IgD-negative memory B cell (primary cell): ENCODE measurements at regions not wholly inside any gene's neighbourhood (a gene's known extent, or its start where the extent isn't known, plus 50 kb on each side); places are given as distances from the start of the nearest gene placed in this dataset.
"Not testable (repeated sequence)": the region's sequence is repeated elsewhere in the genome, so short reads cannot be mapped to it uniquely, and the experiment has no call there.

Source experiments
- H3K27ac Mint-ChIP-seq, 3 donors: one replicate each; pipeline ENCODE4 v1.8.0; 2020 to 2022; ENCODE audit warnings: mild to moderate bottlenecking in 3 of 3, mixed read lengths in 3 of 3, moderate library complexity in 1 of 3
- H3K27me3 Mint-ChIP-seq: one replicate; pipeline ENCODE4 v1.8.0; 2021; ENCODE audit warnings: mixed read lengths
- H3K36me3 Mint-ChIP-seq: one replicate; pipeline ENCODE4 v1.8.0; 2020; ENCODE audit warnings: mild to moderate bottlenecking, mixed read lengths
- H3K4me1 Mint-ChIP-seq, 3 donors: one replicate each; pipeline ENCODE4 v1.8.0; 2020 to 2022; ENCODE audit warnings: mixed read lengths in 3 of 3, mild to moderate bottlenecking in 1 of 3
- H3K4me3 Mint-ChIP-seq, 4 donors: one replicate each; pipeline ENCODE4 v1.8.0; 2020 to 2022; ENCODE audit warnings: mild to moderate bottlenecking in 4 of 4, mixed read lengths in 4 of 4, moderate library complexity in 3 of 4
- H3K9me3 Mint-ChIP-seq, 3 donors: one replicate each; pipeline ENCODE4 v1.8.0; 2020 to 2021; ENCODE audit warnings: mixed read lengths in 3 of 3, mild to moderate bottlenecking in 1 of 3

GRCh38 chr13:87524775-87525174, 146.4 kb upstream of the SLITRK5 start:
- H3K27ac Mint-ChIP-seq = no peak overlapping the region
- no peaks in the 10 kb centered on the region for H3K27me3 Mint-ChIP-seq
- H3K36me3 Mint-ChIP-seq = no peaks in the 10 kb centered on the region
- no peak overlapping the region for H3K4me3 Mint-ChIP-seq
- H3K9me3 Mint-ChIP-seq = peaks cover 3 to 10% (median 3%) of the 10 kb centered on the region in 3 donors
- peaks cover 0 to 1% (median 0%) of the 10 kb centered on the region in 3 donors for H3K4me1 Mint-ChIP-seq

GRCh38 chr13:87533776-87534175, 137.4 kb upstream of the SLITRK5 start:
- H3K36me3 Mint-ChIP-seq = no peaks in the 10 kb centered on the region
- H3K4me1 Mint-ChIP-seq = peaks cover 0 to 2% (median 0%) of the 10 kb centered on the region in 3 donors
- peaks cover 2 to 16% (median 6%) of the 10 kb centered on the region in 3 donors for H3K9me3 Mint-ChIP-seq
- H3K27me3 Mint-ChIP-seq = no peaks in the 10 kb centered on the region
- no peak overlapping the region for H3K27ac Mint-ChIP-seq
- no peak overlapping the region for H3K4me3 Mint-ChIP-seq

- no peak overlapping the region for H3K4me3 Mint-ChIP-seq
- H3K9me3 Mint-ChIP-seq = peaks cover 4 to 14% (median 6%) of the 10 kb centered on the region in 3 donors
- no peaks in the 10 kb centered on the region for H3K36me3 Mint-ChIP-seq
- no peak overlapping the region for H3K27ac Mint-ChIP-seq
- H3K4me1 Mint-ChIP-seq = peaks cover 0 to 2% (median 0%) of the 10 kb centered on the region in 3 donors
- no peaks in the 10 kb centered on the region for H3K27me3 Mint-ChIP-seq
Observed at GRCh38 chr13:87535911-87536310, 135.3 kb upstream of the SLITRK5 start.

GRCh38 chr13:87536499-87536898, 134.7 kb upstream of the SLITRK5 start:
- no peak overlapping the region for H3K27ac Mint-ChIP-seq
- H3K9me3 Mint-ChIP-seq = peaks cover 4 to 14% (median 4%) of the 10 kb centered on the region in 3 donors
- H3K4me3 Mint-ChIP-seq = no peak overlapping the region

GRCh38 chr13:87536899-87537298, 134.3 kb upstream of the SLITRK5 start:
- no peak overlapping the region for H3K27ac Mint-ChIP-seq
- H3K27me3 Mint-ChIP-seq = no peaks in the 10 kb centered on the region
- no peaks in the 10 kb centered on the region for H3K36me3 Mint-ChIP-seq
- H3K9me3 Mint-ChIP-seq = peaks cover 4 to 14% (median 4%) of the 10 kb centered on the region in 3 donors
- peaks cover 0 to 2% (median 0%) of the 10 kb centered on the region in 3 donors for H3K4me1 Mint-ChIP-seq
- no peak overlapping the region for H3K4me3 Mint-ChIP-seq

More at GRCh38 chr13:87536499-87536898, 134.7 kb upstream of the SLITRK5 start:
- Mint-ChIP-seq H3K4me1 (peaks cover 0 to 2% (median 0%) of the 10 kb centered on the region in 3 donors), H3K36me3 (no peaks in the 10 kb centered on the region), H3K27me3 (no peaks in the 10 kb centered on the region)

- Mint-ChIP-seq H3K27ac (no peak overlapping the region), H3K36me3 (no peaks in the 10 kb centered on the region), H3K4me1 (peaks cover 0 to 2% (median 0%) of the 10 kb centered on the region in 3 donors), H3K4me3 (no peak overlapping the region), H3K9me3 (peaks cover 4 to 14% (median 4%) of the 10 kb centered on the region in 3 donors), H3K27me3 (no peaks in the 10 kb centered on the region)
Observed at GRCh38 chr13:87537951-87538350, 133.2 kb upstream of the SLITRK5 start.

GRCh38 chr13:87538366-87539052, 132.7 kb upstream of the SLITRK5 start:
- peaks cover 0 to 2% (median 0%) of the 10 kb centered on the region in 3 donors for H3K4me1 Mint-ChIP-seq
- no peaks in the 10 kb centered on the region for H3K27me3 Mint-ChIP-seq
- peaks cover 4 to 16% (median 5%) of the 10 kb centered on the region in 3 donors for H3K9me3 Mint-ChIP-seq
- no peaks in the 10 kb centered on the region for H3K36me3 Mint-ChIP-seq
- H3K4me3 Mint-ChIP-seq = no peak overlapping the region
- H3K27ac Mint-ChIP-seq = no peak overlapping the region

- H3K36me3 Mint-ChIP-seq = no peaks in the 10 kb centered on the region
- H3K4me3 Mint-ChIP-seq = no peak overlapping the region
Observed at GRCh38 chr13:87553142-87553541, 118.0 kb upstream of the SLITRK5 start.

GRCh38 chr13:87554045-87554444, 117.1 kb upstream of the SLITRK5 start:
- Mint-ChIP-seq H3K27me3 (no peaks in the 10 kb centered on the region), H3K36me3 (no peaks in the 10 kb centered on the region), H3K27ac (no peak overlapping the region), H3K4me3 (no peak overlapping the region), H3K4me1 (no peaks in the 10 kb centered on the region), H3K9me3 (peaks cover 2 to 10% (median 6%) of the 10 kb centered on the region in 3 donors)

More at GRCh38 chr13:87553142-87553541, 118.0 kb upstream of the SLITRK5 start:
- H3K9me3 Mint-ChIP-seq = peaks cover 2 to 7% (median 3%) of the 10 kb centered on the region in 3 donors
- no peaks in the 10 kb centered on the region for H3K27me3 Mint-ChIP-seq
- no peaks in the 10 kb centered on the region for H3K4me1 Mint-ChIP-seq
- no peak overlapping the region for H3K27ac Mint-ChIP-seq

- H3K27ac Mint-ChIP-seq = no peak overlapping the region
- H3K9me3 Mint-ChIP-seq = peaks cover 2 to 9% (median 9%) of the 10 kb centered on the region in 3 donors
- no peak overlapping the region for H3K4me3 Mint-ChIP-seq
- H3K27me3 Mint-ChIP-seq = no peaks in the 10 kb centered on the region
- no peaks in the 10 kb centered on the region for H3K4me1 Mint-ChIP-seq
- no peaks in the 10 kb centered on the region for H3K36me3 Mint-ChIP-seq
Observed at GRCh38 chr13:87557788-87558187, 113.4 kb upstream of the SLITRK5 start.

GRCh38 chr13:87561580-87561979, 109.6 kb upstream of the SLITRK5 start:
- not testable (repeated sequence) for H3K9me3 Mint-ChIP-seq, H3K27ac Mint-ChIP-seq, H3K4me3 Mint-ChIP-seq, H3K36me3 Mint-ChIP-seq, H3K27me3 Mint-ChIP-seq, H3K4me1 Mint-ChIP-seq

- Mint-ChIP-seq H3K36me3 (no peaks in the 10 kb centered on the region), H3K4me3 (no peak overlapping the region), H3K27me3 (no peaks in the 10 kb centered on the region), H3K27ac (peak overlapping the region in 1 of 3 donors; percentile 13), H3K9me3 (peaks cover 0 to 12% (median 2%) of the 10 kb centered on the region in 3 donors), H3K4me1 (no peaks in the 10 kb centered on the region)
Observed at GRCh38 chr13:87570669-87571068, 100.5 kb upstream of the SLITRK5 start.

- Mint-ChIP-seq H3K4me3 (no peak overlapping the region), H3K36me3 (no peaks in the 10 kb centered on the region), H3K27me3 (no peaks in the 10 kb centered on the region), H3K9me3 (peaks cover 2 to 12% (median 3%) of the 10 kb centered on the region in 3 donors), H3K4me1 (no peaks in the 10 kb centered on the region), H3K27ac (no peak overlapping the region)
Observed at GRCh38 chr13:87582399-87582798, 88.8 kb upstream of the SLITRK5 start.

GRCh38 chr13:87590518-87590917, 80.7 kb upstream of the SLITRK5 start:
- Mint-ChIP-seq H3K36me3 (no peaks in the 10 kb centered on the region), H3K27ac (no peak overlapping the region), H3K9me3 (peaks cover 0 to 18% (median 5%) of the 10 kb centered on the region in 3 donors), H3K4me3 (no peak overlapping the region), H3K27me3 (no peaks in the 10 kb centered on the region), H3K4me1 (no peaks in the 10 kb centered on the region)

- peaks cover 2 to 14% (median 7%) of the 10 kb centered on the region in 3 donors for H3K9me3 Mint-ChIP-seq
- H3K27me3 Mint-ChIP-seq, H3K36me3 Mint-ChIP-seq, H3K4me3 Mint-ChIP-seq, H3K4me1 Mint-ChIP-seq, H3K27ac Mint-ChIP-seq: not testable (repeated sequence)
Observed at GRCh38 chr13:87604437-87604836, 66.7 kb upstream of the SLITRK5 start.

- Mint-ChIP-seq H3K4me3 (no peak overlapping the region), H3K27me3 (no peaks in the 10 kb centered on the region), H3K4me1 (no peaks in the 10 kb centered on the region), H3K9me3 (peaks cover 2 to 10% (median 8%) of the 10 kb centered on the region in 3 donors), H3K36me3 (no peaks in the 10 kb centered on the region), H3K27ac (no peak overlapping the region)
Observed at GRCh38 chr13:87607266-87607665, 63.9 kb upstream of the SLITRK5 start.
